ENCODE measurements at regions not wholly inside any gene's neighbourhood (a gene's known extent, or its start where the extent isn't known, plus 50 kb on each side); places are given as distances from the start of the nearest gene placed in this dataset.

DNA sequence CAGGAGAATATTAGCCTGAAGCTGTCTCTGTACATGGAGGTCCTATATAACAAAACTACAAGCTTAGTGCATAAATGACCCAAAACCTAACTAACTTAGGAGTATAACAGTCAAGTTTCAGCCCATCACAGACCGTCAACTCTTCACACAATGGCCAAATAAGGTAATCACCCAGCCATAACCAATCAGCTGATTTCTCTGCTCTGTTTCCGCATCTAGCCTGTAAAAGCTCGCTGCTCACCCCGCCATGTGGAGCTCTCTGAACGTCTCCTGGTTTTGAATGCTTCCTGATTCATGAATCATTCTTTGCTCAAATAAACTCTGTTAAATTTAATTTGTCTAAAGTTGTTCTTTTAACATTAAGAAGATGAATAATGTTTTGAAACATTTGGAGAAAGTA is 593.6 kb downstream of the TMX3 start:
- no peak for DNase-seq (ENCODE audit: low read depth, low spot score)

DNA sequence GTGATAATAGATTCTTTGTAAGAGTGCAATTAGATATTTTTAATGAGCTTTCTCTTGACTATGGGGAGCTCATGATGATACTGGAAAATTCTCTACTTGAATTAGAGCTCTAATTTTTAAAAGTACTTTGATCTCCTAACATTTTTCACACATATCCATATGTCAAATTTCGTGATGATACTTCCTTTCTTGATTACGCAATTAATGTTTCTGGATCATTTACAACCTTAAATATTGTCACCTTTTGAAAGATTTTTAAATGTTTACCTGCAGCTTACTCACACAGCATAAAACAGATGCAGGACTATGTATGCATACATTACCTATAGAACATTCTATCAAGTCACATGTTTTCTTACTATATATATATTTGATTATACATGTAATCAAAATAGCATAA is 598.5 kb upstream of the DSEL start:
- no peak for DNase-seq (ENCODE audit: low read depth, low spot score)

DNA sequence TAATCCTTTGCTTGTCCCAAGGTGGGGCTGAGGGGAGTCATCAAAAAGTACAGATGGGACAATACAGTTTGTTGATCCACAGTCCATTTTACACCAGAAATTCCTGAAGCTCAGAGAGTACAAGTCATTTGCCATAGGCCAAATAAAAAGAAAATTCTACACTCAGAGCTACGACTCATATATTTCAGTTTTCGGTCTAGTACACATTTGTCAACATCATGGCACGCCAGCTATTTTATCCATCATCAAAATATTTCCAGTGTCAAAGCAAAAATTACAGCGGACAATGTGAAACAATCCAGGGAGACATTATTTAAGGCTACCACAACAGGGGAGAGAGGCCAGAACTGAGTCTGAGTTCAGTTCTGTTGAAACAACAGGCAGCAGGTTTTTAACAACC is 587.5 kb upstream of the DSEL start:
- DNase-seq (ENCODE audit: low read depth, low spot score), result no peak

DNA sequence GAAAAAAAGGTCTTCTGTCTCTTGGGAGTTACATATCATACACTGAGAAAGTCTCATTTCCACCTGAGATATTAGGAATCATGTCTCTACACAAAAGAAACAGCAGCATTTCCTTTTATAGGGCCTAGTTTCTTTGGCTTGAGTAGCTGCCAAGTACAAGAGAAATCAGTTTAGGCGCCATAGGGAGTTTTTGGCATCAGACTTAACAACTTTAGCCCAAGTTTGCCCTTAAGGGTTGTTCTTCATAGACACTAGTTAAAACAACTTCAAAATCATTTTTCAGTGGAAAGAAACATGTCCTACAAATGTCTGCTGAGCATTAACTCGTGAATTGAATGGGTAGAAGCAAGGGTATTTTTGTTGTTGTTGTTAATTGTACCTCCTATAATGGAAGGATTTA is 587.0 kb upstream of the DSEL start:
- DNase-seq (ENCODE audit: low read depth, low spot score), result no peak

DNA sequence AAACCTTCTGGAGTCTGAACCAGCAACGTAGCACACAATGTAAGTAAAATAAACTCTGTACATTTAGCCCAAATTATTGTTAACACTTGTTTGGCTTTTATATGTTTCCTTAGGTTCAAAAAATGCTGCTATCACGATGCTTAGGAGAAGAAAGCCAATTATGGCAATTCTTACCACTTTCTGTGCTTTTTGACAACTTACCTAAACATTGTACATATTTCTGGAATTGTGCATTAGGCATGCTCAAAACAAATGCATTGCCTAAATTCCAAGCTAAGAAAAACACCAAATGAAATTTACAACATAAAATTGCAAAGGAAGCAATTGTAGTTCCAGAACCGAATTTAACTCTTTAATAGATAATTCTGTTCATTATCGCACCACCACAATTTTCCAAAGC is 585.6 kb upstream of the DSEL start:
- no peak for DNase-seq (ENCODE audit: low read depth, low spot score)

DNA sequence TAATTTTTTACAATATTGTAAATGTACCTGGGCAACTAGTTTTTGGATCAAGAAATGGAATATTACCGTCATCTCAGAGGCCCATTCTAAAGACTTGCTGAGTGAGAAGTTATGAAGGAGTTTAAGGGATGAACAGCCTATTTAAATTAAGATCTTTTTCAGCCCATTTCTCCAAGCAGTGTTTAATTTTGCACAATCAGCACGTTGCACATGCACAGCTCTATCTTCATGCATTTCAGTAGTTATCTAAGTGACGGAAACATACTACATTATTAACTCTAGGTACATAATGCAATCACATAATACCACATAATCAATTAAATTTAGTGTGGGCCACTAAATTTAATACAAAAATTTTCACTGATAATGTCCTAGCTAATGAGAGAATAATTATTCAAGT is 582.1 kb upstream of the DSEL start:
- no peak for DNase-seq (ENCODE audit: low read depth, low spot score)

DNA sequence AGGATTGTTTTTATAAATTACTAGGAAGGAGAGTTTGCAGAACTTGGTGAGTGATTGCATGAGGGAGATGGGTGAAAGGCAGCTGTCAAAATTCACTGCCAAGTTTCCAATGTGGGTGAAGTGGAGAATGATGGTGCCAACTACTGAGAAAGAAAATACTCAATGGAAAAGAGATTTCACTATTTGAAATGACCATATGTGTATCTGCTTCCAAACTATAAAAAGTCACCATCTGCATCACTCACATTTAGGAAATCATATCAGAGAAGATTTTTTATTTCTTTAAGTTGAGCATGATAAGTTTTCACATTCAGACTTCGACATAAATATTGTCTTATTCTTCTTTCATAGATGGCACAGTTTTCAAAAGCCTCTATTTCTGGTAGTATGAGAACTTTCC is 570.0 kb upstream of the DSEL start:
- no peak for DNase-seq (ENCODE audit: low read depth, low spot score)

DNA sequence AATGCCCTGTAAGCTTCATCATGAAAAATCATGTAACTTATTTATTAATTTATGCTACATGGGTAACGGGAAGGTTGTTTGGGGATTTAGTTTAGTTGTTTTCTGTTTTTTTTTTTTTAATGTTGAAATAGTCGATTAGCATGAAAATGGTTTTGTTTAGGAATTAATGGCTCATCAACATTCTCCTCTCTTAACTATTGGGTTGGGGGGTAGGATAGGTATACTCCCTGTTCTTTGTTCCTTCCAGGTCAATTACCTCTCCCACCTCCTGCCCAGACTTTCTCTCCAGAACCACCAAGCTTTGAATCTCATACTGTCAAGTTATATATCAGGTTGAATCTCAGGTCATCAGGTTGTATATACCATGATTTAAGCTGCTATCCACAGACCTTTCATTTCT is 568.7 kb upstream of the DSEL start:
- DNase-seq (ENCODE audit: low read depth, low spot score), result no peak

DNA sequence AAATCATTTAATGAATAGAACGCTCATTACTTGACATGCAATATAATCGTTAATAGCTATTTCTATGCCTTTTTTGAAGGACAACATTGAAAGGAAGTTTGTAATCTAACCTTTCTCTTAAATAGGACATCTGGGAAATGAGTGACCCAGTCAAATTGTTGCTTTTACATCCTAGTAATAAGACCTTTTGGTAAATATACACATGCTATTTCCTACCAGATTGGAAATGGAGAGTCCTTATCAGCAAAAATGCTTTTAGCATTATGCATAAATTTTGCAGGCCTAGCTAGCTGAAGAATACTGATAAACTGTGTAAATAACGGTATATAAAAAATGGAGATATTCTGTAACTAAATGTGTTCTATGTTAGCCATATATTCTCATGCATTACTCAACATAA is 567.3 kb upstream of the DSEL start:
- no peak for DNase-seq (ENCODE audit: low read depth, low spot score)

DNA sequence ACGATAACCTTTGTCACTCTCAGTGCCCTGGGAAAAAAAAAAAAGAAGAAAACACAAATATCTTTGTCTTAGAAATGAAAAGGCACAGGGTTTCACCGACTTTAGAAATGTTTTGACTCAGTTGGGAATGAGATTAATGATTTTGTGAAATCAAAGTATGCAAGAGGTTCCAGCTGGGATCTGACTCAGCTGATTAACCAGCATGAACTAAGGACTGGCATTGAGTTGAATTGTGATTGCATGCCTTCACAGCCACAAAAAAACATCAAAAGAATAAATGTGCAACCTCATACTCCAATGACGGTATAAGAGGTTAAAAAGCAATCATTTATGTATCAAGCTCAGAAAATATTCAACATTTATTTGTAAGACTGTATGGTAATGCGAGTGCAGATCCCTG is 566.6 kb upstream of the DSEL start:
- DNase-seq (ENCODE audit: low read depth, low spot score), result no peak

DNA sequence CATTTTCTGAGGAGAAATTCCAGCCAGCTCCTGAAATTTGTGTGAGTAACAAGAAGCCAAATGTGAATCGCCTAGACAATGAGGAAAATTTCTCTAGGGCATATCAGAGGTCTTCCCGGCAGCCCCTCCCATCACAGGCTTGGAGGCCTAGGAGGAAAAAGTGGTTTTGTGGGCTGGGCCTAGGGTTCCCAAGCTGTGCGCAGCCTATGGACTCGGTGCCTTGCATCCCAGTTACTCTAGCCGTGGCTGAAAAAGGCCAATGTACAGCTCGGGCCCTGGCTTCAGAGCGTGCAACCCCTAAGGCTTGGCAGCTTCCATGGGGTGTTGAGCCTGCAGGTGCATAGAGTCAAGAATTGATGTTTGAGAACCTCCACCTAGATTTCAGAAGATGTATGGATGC is 556.2 kb upstream of the DSEL start:
- no peak for DNase-seq (ENCODE audit: low read depth, low spot score)

DNA sequence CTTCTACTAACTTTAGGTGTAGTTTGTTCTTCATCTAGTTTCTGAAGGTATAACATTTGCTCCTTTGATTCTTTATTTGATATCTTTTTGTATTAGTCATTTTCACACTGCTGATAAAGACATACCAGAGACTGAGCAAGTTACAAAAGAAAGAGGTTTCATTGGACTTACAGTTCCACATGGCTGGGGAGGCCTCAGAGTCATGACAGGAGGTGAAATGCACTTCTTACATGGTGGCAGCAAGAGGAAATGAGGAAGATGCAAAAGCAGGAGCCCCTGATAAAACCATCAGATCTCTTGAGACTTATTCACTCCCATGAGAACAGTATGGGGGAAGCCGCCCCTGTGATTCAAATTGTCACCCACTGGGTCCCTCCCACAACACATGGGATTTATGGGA is 544.4 kb upstream of the DSEL start:
- DNase-seq (ENCODE audit: low read depth, low spot score), result no peak

DNA sequence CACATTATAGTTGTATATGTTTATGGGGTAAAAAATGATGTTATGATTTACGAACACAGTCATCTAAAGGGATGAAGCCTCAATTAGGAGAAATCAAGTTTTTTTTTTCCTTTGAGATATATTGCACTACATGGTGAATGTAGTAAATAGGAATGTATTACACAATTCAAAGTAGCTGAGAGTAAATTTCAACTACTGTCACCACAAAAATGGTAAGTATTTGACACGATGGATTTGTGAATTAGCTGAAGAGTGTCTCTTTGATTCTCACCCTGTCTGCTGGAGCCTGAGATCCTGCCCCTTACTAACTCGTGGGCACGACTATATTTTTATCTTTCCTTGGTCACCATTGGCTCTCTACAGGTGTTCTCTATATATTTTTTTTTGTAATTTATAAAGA is 540.4 kb upstream of the DSEL start:
- DNase-seq (ENCODE audit: low read depth, low spot score), result no peak

DNA sequence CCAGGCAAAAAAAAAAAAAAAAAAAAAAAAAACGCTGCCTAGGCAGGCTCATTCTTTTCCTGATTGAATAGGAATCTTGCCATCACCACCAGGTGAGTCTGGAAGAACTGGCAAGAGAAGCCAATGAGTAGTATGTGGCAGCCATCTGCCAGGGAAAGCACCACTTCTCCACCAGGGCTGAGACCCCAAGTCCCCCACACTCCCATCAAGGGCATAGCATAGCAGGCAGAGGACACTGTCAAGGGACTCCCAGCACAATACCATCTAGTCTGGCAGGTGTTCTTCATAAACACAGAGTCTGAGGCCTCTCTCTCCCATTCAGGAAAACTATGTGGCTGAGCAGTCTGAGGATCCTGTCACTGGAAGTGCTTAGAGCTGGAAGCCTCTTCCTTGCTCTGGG is 538.1 kb upstream of the DSEL start:
- DNase-seq (ENCODE audit: low read depth, low spot score), result no peak

DNA sequence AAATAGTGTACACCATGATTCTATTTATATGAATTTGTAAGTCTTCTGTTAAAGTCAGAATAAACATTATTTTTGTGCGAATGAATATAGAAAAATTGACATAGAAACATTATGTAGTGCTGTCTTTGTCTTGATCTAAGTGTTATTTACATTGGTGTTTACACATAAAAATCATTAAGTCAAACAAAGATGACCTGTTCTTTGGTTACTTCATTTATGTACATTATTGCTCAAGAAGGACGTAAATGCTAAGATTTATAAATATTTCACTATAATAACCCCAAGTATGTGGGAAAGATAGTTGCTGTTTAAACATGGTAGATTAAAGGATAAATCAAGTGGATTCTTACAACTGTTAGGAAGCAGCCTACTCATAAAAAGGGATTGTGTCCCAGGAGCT is 536.8 kb upstream of the DSEL start:
- DNase-seq (ENCODE audit: low read depth, low spot score), result no peak

DNA sequence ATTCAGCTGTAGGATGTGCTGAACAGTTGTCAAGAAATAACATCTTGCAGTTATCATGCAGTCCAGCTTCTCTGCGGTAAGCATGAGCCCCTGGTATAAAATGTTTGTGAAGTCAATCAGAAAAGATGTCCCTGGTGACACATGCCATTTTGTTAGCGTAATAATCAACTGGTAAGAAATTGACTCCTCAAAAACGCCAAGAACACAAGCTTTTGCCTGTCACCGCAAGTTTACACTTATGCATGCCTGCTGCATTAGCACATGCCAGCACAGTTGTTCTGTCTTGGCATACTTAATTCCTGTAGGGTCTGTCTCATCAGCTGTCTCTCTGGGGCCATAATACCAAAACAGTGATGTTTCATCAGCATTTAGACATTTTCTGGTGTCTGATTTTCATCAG is 524.8 kb upstream of the DSEL start:
- DNase-seq (ENCODE audit: low read depth, low spot score), result no peak

DNA sequence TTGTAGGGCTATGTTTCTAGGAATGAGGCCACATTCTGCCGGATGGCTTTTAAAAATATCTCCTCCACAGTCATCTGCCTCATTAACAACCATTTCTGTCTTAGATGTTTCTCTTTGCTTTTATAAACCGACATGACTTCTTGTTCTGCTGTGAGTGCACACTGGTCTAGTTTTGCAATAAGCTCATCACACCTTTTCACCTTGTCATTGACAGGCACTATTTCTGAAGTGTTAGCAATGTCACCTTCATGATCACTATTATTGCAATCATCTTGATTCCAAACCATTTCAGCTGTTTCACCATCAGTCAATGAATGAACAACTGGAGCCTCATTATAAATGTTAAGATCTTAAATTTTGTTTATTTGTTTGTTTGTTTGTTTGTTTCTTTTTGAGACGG is 523.7 kb upstream of the DSEL start:
- DNase-seq (ENCODE audit: low read depth, low spot score), result no peak

DNA sequence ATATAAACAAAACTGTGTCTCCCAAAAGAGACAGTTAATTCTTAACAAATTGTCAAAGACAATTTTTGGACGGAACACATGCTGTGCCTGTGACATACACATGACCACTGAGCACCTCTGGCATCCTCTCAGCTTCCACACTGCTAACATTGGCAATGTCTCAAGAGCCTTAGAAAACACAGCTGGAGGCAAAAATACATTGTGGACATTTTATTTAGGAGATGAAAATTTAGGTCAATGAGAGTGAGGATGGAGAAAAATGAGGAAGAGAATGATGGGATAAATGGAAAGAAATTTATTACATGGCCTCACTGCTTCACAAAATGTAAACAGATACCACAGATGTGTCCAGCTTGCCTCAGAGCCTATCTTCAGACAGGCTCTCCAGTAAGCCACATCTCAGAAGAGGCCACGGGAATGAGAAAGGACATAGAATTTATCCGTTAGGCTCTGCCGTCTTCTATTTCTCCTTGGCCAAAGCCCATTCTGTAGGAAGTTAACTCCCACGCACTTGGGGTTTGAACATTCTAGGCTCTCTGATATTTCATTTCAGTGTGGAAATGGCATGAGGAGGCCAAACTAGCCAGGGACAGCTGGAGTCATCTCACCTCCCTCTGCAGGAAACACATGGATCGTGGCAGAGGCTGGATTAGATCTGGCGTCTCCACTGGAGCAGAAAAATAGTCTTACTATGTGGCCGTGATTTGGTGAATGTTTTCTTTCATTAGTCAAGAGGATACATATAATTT is 519.4 kb upstream of the DSEL start:
- no peak for DNase-seq (ENCODE audit: low read depth, low spot score)

DNA sequence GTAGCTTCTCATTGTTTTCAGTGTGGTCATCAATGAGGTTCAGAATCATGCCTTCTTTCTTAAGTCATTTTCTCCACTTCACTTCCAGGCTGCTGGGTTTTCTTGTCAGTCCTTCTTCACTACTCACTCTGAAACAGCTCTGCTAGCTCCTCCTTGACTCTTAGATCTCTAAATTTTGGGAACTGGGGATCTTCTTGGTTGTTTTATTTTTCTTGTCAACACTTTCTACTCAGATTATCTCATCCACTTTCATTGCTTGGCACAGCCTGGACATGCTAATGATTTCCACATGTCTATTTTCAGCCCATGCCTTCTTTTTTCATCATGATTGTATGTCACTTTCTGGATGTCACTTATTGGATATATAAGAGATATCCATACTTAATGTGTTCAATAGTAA is 517.8 kb upstream of the DSEL start:
- DNase-seq (ENCODE audit: low read depth, low spot score), result no peak

DNA sequence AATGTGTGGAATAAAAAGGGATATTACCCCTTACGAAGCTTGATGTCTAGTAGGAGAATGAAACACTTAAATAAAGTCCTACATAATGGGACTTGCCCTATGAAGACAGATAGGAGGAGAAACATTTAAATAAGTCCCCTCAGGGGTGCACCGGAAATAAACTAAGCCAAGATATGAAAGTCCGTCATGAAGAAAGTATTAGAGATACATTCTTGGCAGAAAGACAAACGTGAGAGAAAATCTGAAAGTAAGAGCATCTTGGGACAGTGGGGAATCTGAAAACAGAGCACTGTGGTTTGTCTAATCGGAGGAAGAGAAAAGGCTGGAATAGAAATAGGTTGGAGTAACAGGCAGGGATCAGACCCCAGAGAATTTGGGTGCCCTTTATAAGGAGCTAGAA is 516.9 kb upstream of the DSEL start:
- no peak for DNase-seq (ENCODE audit: low read depth, low spot score)

DNA sequence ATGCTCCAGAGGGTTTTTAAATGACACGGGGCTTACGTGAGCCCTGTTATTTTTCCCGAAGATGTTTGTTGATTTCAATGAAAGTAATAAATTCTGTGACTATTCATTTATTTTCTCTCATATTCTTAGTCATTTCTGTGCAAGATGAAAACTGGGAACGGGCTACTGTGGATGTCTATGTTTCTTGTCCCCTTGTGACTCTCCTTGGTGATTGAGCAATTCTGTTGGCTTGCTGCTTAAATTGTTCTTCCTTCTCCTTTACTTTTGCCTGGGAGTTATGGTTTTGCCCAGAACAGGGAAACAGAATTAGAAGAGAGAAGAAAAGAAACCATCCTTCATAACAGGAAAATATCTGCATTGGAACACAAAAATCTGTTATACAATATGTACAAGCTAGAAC is 508.2 kb upstream of the DSEL start:
- no peak for DNase-seq (ENCODE audit: low read depth, low spot score)

DNA sequence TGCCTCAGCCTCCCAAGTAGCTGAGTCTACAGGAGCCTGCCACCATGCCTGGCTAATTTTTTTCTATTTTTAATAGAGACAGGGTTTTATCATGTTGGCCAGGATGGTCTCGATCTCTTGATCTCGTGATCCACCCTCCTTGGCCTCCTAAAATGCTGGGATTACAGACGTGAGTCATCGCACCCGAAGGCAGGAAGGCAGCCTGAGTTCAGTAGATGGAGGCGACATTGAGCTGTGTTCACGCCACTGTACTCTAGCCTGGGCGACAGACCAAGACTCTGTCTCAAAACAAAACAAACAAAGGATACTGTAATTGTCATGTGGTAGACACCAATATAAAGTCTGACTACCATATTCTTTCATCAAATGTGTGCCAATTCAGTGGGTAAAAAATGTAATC is 500.9 kb upstream of the DSEL start:
- peak; percentile 3 for DNase-seq (ENCODE audit: low read depth, low spot score)

DNA sequence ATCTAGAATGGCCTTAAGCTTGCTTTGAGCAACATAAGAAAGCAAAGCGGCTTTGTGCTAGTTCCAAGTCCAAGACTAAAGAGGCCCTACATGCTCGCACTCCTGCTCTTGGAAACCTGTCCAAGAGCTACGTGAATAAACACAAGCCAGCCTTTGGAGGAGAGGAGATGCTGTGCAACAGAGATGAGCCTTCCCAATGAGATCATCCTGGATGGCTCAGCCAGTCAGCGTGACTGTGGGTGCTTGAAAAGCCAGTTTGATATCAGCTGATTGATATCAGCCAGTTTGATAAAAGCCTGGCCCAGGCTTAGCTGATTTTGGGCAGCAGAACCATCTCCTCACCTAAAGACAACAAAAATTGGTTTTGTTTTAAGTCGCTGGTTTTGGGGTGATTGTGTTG is 481.0 kb upstream of the DSEL start:
- DNase-seq (ENCODE audit: low read depth, low spot score), result no peak

DNA sequence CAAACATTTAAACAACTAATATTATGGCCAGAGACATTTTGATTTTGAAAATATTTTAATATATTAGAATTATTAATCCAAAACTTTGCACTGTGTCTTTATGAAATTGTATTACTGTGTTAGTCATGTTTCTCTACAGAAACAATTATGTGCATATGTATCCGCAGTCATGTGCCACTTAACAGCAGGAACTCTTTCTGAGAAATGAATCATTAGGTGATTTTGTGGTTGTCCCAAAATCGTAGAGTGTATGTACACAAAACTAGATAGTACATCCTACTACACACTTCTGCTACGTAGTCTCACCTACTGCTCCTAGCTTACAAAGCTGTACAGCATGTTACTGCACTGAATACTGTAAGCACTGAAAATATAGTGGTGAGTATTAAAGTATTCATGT is 479.2 kb upstream of the DSEL start:
- no peak for DNase-seq (ENCODE audit: low read depth, low spot score)
